Liver (tissue), 8 donors: ENCODE measurements at regions not wholly inside any gene's neighbourhood (a gene's known extent, or its start where the extent isn't known, plus 50 kb on each side); places are given as distances from the start of the nearest gene placed in this dataset.
A peak's percentile ranks its signal among the peaks of the same experiment; 100 is the strongest.

ENCODE experiments used
- DNase-seq: peaks from one replicate; pipeline ENCODE4 v3.0.0-alpha.2; 2017; ENCODE audit warnings: low spot score
- H3K27ac ChIP-seq, 2 donors: one replicate each; pipeline ENCODE4 v1.7.0; 2013; ENCODE audit warnings: inconsistent platforms in 2 of 2, low read length in 2 of 2, control low read depth in 1 of 2, low read depth in 1 of 2, mild to moderate bottlenecking in 1 of 2
- H3K27me3 ChIP-seq, 4 donors: one replicate each; pipeline versions ENCODE4 v1.6.1 to v1.7.0; 2013; ENCODE audit warnings: low read length in 3 of 4, inconsistent platforms in 1 of 4, mild to moderate bottlenecking in 1 of 4, moderate library complexity in 1 of 4; ENCODE audit not compliant: control insufficient read depth in 4 of 4, insufficient read depth in 4 of 4
- H3K36me3 ChIP-seq, 4 donors: one replicate each; pipeline versions ENCODE4 v1.6.1 to v1.7.0; 2013; ENCODE audit warnings: low read length in 3 of 4, mild to moderate bottlenecking in 3 of 4, low read depth in 1 of 4, moderate library complexity in 1 of 4; ENCODE audit not compliant: control insufficient read depth in 4 of 4, insufficient read depth in 3 of 4
- H3K4me1 ChIP-seq, 4 donors: one replicate each; pipeline versions ENCODE4 v1.6.1 to v1.7.0; 2013; ENCODE audit warnings: low read length in 3 of 4, mild to moderate bottlenecking in 3 of 4, moderate library complexity in 1 of 4; ENCODE audit not compliant: control insufficient read depth in 4 of 4, insufficient read depth in 4 of 4
- H3K4me3 ChIP-seq, 3 donors: one replicate each; pipeline versions ENCODE4 v1.6.1 to v1.7.0; 2013; ENCODE audit warnings: low read length in 3 of 3, control low read depth in 1 of 3, low read depth in 1 of 3, mild to moderate bottlenecking in 1 of 3
- H3K9ac ChIP-seq, 2 donors: one replicate each; pipeline ENCODE4 v1.7.0; 2013; ENCODE audit warnings: low read length in 2 of 2, mild to moderate bottlenecking in 2 of 2, moderate library complexity in 2 of 2, control low read depth in 1 of 2, low read depth in 1 of 2
- H3K9me3 ChIP-seq, 4 donors: one replicate each; pipeline versions ENCODE4 v1.6.1 to v1.7.0; 2013; ENCODE audit warnings: low read length in 3 of 4; ENCODE audit not compliant: control insufficient read depth in 4 of 4
- ATF3 ChIP-seq: IDR thresholded peaks from 2 replicates; pipeline ENCODE4 v1.6.1; 2016; ENCODE audit warnings: antibody characterized with exemption
- CTCF ChIP-seq: fragments of 150-350 bp; IDR thresholded peaks from 2 replicates; pipeline ENCODE4 v1.5.1; 2017; ENCODE audit warnings: improper control_type of control experiment, low read depth, low read length; ENCODE audit not compliant: missing input control
- EGR1 ChIP-seq, 2 donors: IDR thresholded peaks; 2 replicates each; pipeline ENCODE4 v1.6.1; 2016 to 2018; ENCODE audit warnings: antibody characterized with exemption in 2 of 2, low read depth in 2 of 2
- FOXA1 ChIP-seq: IDR thresholded peaks from 2 replicates; pipeline ENCODE4 v1.6.1; 2016; ENCODE audit warnings: antibody characterized with exemption
- FOXA2 ChIP-seq: IDR thresholded peaks from 2 replicates; pipeline ENCODE4 v1.6.1; 2016; ENCODE audit warnings: antibody characterized with exemption
- GABPA ChIP-seq, 2 donors: IDR thresholded peaks in 1 of 2; conservative IDR thresholded peaks in 1 of 2; 2 replicates each; pipeline ENCODE4 v1.6.1; 2016; ENCODE audit warnings: antibody characterized with exemption in 2 of 2, mild to moderate bottlenecking in 1 of 2, moderate library complexity in 1 of 2
- HNF4A ChIP-seq, 2 donors: conservative IDR thresholded peaks; 2 replicates each; pipeline ENCODE4 v1.6.1; 2016; ENCODE audit warnings: antibody characterized with exemption in 2 of 2, mild to moderate bottlenecking in 2 of 2
- HNF4G ChIP-seq: IDR thresholded peaks from 2 replicates; pipeline ENCODE4 v1.6.1; 2016; ENCODE audit warnings: antibody characterized with exemption
- JUND ChIP-seq, 2 donors: IDR thresholded peaks; 2 replicates each; pipeline ENCODE4 v1.6.1; 2016; ENCODE audit warnings: antibody characterized with exemption in 2 of 2
- MAX ChIP-seq: IDR thresholded peaks from 2 replicates; pipeline ENCODE4 v1.6.1; 2016; ENCODE audit warnings: antibody characterized with exemption
- NR2F2 ChIP-seq: IDR thresholded peaks from 2 replicates; pipeline ENCODE4 v1.6.1; 2016; ENCODE audit warnings: antibody characterized with exemption
- RAD21 ChIP-seq, 2 donors: IDR thresholded peaks; 2 replicates each; pipeline ENCODE4 v1.6.1; 2016; ENCODE audit warnings: antibody characterized with exemption in 2 of 2, mild to moderate bottlenecking in 2 of 2
- REST ChIP-seq: IDR thresholded peaks from 2 replicates; pipeline ENCODE4 v1.6.1; 2016; ENCODE audit warnings: antibody characterized with exemption, mild to moderate bottlenecking
- RXRA ChIP-seq, 2 donors: IDR thresholded peaks; 2 replicates each; pipeline ENCODE4 v1.6.1; 2017 to 2018; ENCODE audit warnings: antibody characterized with exemption in 2 of 2, mild to moderate bottlenecking in 1 of 2
- SP1 ChIP-seq: IDR thresholded peaks from 2 replicates; pipeline ENCODE4 v1.6.1; 2018; ENCODE audit warnings: antibody characterized with exemption, mild to moderate bottlenecking
- TAF1 ChIP-seq: conservative IDR thresholded peaks from 2 replicates; pipeline ENCODE4 v1.6.1; 2016; ENCODE audit warnings: antibody characterized with exemption, mild to moderate bottlenecking
- YY1 ChIP-seq: IDR thresholded peaks from 2 replicates; pipeline ENCODE4 v1.6.1; 2016; ENCODE audit warnings: antibody characterized with exemption, mild to moderate bottlenecking
- ZBTB33 ChIP-seq: IDR thresholded peaks from 2 replicates; pipeline ENCODE4 v1.6.1; 2016; ENCODE audit warnings: antibody characterized with exemption
- WGBS: extraction: QIAGEN DNeasy Blood & Tissue Kit; methylation state at CpG from one replicate; pipeline ENCODE4 v1.1.7; 2013; 5-methylcytosine and 5-hydroxymethylcytosine counted together
- donor health status: healthy.
- donor health status: healthy.
- donor health status: healthy.
- donor health status: healthy.
- donor health status: healthy.

- TF ChIP-seq YY1 = no peak
- TF ChIP-seq JUND (IDR thresholded peaks at IDR 0.05) = no peak
- TF ChIP-seq NR2F2 = no peak
- no peak for TF ChIP-seq ATF3
- no peak for TF ChIP-seq FOXA2
- no peak for TF ChIP-seq CTCF
- TF ChIP-seq ZBTB33 = no peak
- TF ChIP-seq MAX = no peak
- no peak for TF ChIP-seq RAD21 (IDR thresholded peaks at IDR 0.05)
- TF ChIP-seq FOXA1 = no peak
- TF ChIP-seq EGR1 (IDR thresholded peaks at IDR 0.05; ENCODE audit: low read depth in 2 of 2) = no peak
- TF ChIP-seq REST = no peak
- no peak for TF ChIP-seq TAF1
- no peak for TF ChIP-seq HNF4A (conservative IDR thresholded peaks at IDR 0.05)
- no peak for TF ChIP-seq HNF4G
- TF ChIP-seq GABPA (IDR thresholded peaks at IDR 0.05 in 1 of 2, conservative IDR thresholded peaks at IDR 0.05 in 1 of 2) = no peak
- no peak for TF ChIP-seq SP1
- TF ChIP-seq RXRA (IDR thresholded peaks at IDR 0.05) = no peak
- Histone ChIP-seq H3K27me3 (peaks cover 5 to 58% (median 23%) of the 10 kb centered on the region in 4 donors), H3K9ac (no peak overlapping the region), H3K9me3 (peaks cover 0 to 22% (median 6%) of the 10 kb centered on the region in 4 donors), H3K36me3 (no peaks in the 10 kb centered on the region), H3K4me3 (no peak overlapping the region), H3K27ac (no peak overlapping the region), H3K4me1 (peaks cover 0 to 4% (median 0%) of the 10 kb centered on the region in 4 donors)
- peak; percentile 88 for DNase-seq
- 7% methylated on average over 45 of the region's 45 CpGs for WGBS
Observed at GRCh38 chr7:25862261-25863004, 289.6 kb upstream of the NFE2L3 start.
